ENCODE measurements at regions not wholly inside any gene's neighbourhood (a gene's known extent, or its start where the extent isn't known, plus 50 kb on each side); places are given as distances from the start of the nearest gene placed in this dataset.
"Not testable (repeated sequence)": the region's sequence is repeated elsewhere in the genome, so short reads cannot be mapped to it uniquely, and the experiment has no call there.

- DNase-seq, result no peak
Measured at GRCh38 chr16:9345880-9346279, 254.4 kb downstream of the HAPSTR1 start.

- no peak for DNase-seq
Measured at GRCh38 chr16:9348912-9349311, 257.5 kb downstream of the HAPSTR1 start.

GRCh38 chr16:9349373-9349960, 258.0 kb downstream of the HAPSTR1 start:
- not testable (repeated sequence) for DNase-seq

- not testable (repeated sequence) for DNase-seq
Measured at GRCh38 chr16:9350119-9350799, 258.8 kb downstream of the HAPSTR1 start.

GRCh38 chr16:9351440-9351839, 260.0 kb downstream of the HAPSTR1 start:
- DNase-seq, result no peak

GRCh38 chr16:9351841-9352434, 260.5 kb downstream of the HAPSTR1 start:
- no peak for DNase-seq

- no peak for DNase-seq
Measured at GRCh38 chr16:9357829-9358228, 266.4 kb downstream of the HAPSTR1 start.

- no peak for DNase-seq
Measured at GRCh38 chr16:9360075-9360474, 268.6 kb downstream of the HAPSTR1 start.

- DNase-seq, result no peak
Measured at GRCh38 chr16:9362050-9362449, 270.6 kb downstream of the HAPSTR1 start.

- DNase-seq, result no peak
Measured at GRCh38 chr16:9362604-9363003, 271.2 kb downstream of the HAPSTR1 start.

GRCh38 chr16:9363520-9363919, 272.1 kb downstream of the HAPSTR1 start:
- no peak for DNase-seq

- no peak for DNase-seq
Measured at GRCh38 chr16:9364721-9365369, 273.4 kb downstream of the HAPSTR1 start.

- DNase-seq, result no peak
Measured at GRCh38 chr16:9365370-9365728, 273.9 kb downstream of the HAPSTR1 start.

- no peak for DNase-seq
Measured at GRCh38 chr16:9366048-9366969, 274.9 kb downstream of the HAPSTR1 start.

GRCh38 chr16:9370061-9370491, 278.6 kb downstream of the HAPSTR1 start:
- DNase-seq, result no peak

- no peak for DNase-seq
Measured at GRCh38 chr16:9371713-9372448, 280.4 kb downstream of the HAPSTR1 start.

GRCh38 chr16:9372934-9373890, 281.8 kb downstream of the HAPSTR1 start:
- DNase-seq, result no peak

- no peak for DNase-seq
Measured at GRCh38 chr16:9374061-9374460, 282.6 kb downstream of the HAPSTR1 start.

- DNase-seq, result no peak
Measured at GRCh38 chr16:9378876-9379275, 287.4 kb downstream of the HAPSTR1 start.

- DNase-seq, result no peak
Measured at GRCh38 chr16:9380221-9380620, 288.8 kb downstream of the HAPSTR1 start.

GRCh38 chr16:9381399-9381798, 290.0 kb downstream of the HAPSTR1 start:
- DNase-seq, result no peak
